ENCODE measurements at regions not wholly inside any gene's neighbourhood (a gene's known extent, or its start where the extent isn't known, plus 50 kb on each side); places are given as distances from the start of the nearest gene placed in this dataset.

DNA sequence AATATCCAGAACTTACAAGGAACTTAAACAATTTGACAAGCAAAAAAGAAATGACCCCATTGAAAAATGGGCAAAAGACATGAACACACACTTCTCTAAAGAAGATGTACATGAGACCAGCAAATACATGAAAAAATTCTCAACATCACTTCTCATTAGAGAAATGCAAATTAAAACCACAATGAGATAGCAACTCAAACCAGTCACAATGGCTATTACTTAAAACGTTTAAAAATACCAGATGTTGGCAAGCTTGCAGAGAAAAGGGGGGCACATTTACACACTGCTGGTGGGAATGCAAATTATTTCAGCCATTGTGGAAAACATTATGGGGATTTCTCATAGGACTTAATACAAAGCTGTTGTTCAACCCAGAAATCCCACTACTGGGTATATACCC, 1634.0 kb downstream of the NCAM2 start:
- TF ChIP-seq POLR2A (IDR thresholded peaks at IDR 0.05; ENCODE audit: low read length): no peak
- TF ChIP-seq GATA1 (IDR thresholded peaks at IDR 0.05; ENCODE audit: low read depth, low read length): no peak
